ENCODE measurements at regions not wholly inside any gene's neighbourhood (a gene's known extent, or its start where the extent isn't known, plus 50 kb on each side); places are given as distances from the start of the nearest gene placed in this dataset.

DNA sequence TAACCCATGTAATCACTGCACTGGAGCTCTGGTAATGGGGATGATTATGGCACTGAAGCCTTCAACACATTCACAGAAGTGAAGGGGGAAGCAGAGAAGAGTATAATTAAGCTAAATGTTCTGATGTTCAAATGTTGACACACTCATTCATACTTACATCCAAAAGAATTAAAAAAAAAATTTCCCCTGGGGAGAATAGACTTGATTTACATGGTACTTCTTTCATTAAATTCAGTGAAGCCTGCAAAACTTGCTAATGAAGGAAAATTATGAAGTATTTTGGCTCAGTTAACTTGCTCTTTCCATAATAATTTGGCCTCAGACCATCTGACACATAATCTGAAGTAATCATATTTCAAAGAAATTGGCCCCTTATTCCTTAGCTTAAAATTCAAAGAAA is 428.8 kb downstream of the SH3GL2 start:
- no peak overlapping the region for H3K27ac Mint-ChIP-seq
- DNase-seq (ENCODE audit: low spot score), result no peak
- no peaks in the 10 kb centered on the region for H3K4me1 Mint-ChIP-seq
- no peak for TF ChIP-seq ARID4B (CRISPR knock-in tag; IDR thresholded peaks at IDR 0.05; ENCODE audit: borderline replicate concordance)
- no peak for TF ChIP-seq ZNF232 (CRISPR knock-in tag; IDR thresholded peaks at IDR 0.05)
- TF ChIP-seq SMAD3 (CRISPR knock-in tag; IDR thresholded peaks at IDR 0.05; ENCODE audit: borderline replicate concordance), result no peak
- TF ChIP-seq, protein P1, sequence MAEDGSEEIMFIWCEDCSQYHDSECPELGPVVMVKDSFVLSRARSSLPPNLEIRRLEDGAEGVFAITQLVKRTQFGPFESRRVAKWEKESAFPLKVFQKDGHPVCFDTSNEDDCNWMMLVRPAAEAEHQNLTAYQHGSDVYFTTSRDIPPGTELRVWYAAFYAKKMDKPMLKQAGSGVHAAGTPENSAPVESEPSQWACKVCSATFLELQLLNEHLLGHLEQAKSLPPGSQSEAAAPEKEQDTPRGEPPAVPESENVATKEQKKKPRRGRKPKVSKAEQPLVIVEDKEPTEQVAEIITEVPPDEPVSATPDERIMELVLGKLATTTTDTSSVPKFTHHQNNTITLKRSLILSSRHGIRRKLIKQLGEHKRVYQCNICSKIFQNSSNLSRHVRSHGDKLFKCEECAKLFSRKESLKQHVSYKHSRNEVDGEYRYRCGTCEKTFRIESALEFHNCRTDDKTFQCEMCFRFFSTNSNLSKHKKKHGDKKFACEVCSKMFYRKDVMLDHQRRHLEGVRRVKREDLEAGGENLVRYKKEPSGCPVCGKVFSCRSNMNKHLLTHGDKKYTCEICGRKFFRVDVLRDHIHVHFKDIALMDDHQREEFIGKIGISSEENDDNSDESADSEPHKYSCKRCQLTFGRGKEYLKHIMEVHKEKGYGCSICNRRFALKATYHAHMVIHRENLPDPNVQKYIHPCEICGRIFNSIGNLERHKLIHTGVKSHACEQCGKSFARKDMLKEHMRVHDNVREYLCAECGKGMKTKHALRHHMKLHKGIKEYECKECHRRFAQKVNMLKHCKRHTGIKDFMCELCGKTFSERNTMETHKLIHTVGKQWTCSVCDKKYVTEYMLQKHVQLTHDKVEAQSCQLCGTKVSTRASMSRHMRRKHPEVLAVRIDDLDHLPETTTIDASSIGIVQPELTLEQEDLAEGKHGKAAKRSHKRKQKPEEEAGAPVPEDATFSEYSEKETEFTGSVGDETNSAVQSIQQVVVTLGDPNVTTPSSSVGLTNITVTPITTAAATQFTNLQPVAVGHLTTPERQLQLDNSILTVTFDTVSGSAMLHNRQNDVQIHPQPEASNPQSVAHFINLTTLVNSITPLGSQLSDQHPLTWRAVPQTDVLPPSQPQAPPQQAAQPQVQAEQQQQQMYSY (CRISPR knock-in tag; IDR thresholded peaks at IDR 0.05), result no peak
- no peak for TF ChIP-seq SP1 (CRISPR knock-in tag; conservative IDR thresholded peaks at IDR 0.05)
- TF ChIP-seq, protein P2, sequence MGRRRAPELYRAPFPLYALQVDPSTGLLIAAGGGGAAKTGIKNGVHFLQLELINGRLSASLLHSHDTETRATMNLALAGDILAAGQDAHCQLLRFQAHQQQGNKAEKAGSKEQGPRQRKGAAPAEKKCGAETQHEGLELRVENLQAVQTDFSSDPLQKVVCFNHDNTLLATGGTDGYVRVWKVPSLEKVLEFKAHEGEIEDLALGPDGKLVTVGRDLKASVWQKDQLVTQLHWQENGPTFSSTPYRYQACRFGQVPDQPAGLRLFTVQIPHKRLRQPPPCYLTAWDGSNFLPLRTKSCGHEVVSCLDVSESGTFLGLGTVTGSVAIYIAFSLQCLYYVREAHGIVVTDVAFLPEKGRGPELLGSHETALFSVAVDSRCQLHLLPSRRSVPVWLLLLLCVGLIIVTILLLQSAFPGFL (CRISPR knock-in tag; IDR thresholded peaks at IDR 0.05; ENCODE audit: borderline replicate concordance), result no peak
- no peak for TF ChIP-seq GTF2I (CRISPR knock-in tag; conservative IDR thresholded peaks at IDR 0.05)
- TF ChIP-seq, protein P3, sequence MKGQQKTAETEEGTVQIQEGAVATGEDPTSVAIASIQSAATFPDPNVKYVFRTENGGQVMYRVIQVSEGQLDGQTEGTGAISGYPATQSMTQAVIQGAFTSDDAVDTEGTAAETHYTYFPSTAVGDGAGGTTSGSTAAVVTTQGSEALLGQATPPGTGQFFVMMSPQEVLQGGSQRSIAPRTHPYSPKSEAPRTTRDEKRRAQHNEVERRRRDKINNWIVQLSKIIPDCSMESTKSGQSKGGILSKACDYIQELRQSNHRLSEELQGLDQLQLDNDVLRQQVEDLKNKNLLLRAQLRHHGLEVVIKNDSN (CRISPR knock-in tag; IDR thresholded peaks at IDR 0.05), result no peak
- TF ChIP-seq NFE2L1 (CRISPR knock-in tag; IDR thresholded peaks at IDR 0.05), result no peak
- TF ChIP-seq CREB1 (CRISPR knock-in tag; IDR thresholded peaks at IDR 0.05), result no peak
- no peak for TF ChIP-seq ZNF263 (CRISPR knock-in tag; IDR thresholded peaks at IDR 0.05; ENCODE audit: low read depth)
- TF ChIP-seq FOXP1 (CRISPR knock-in tag; IDR thresholded peaks at IDR 0.05; ENCODE audit: borderline replicate concordance), result no peak
- no peak for TF ChIP-seq TEAD1 (CRISPR knock-in tag; IDR thresholded peaks at IDR 0.05)
- no peak for TF ChIP-seq HMGA2 (CRISPR knock-in tag; IDR thresholded peaks at IDR 0.05)
- TF ChIP-seq ZNF396 (CRISPR knock-in tag; IDR thresholded peaks at IDR 0.05; ENCODE audit: borderline replicate concordance), result no peak
- no peak for ATAC-seq
- H3K9me3 Mint-ChIP-seq, result 0 out of 2 replicates have a peak, but pooled peaks cover 3% of the 10 kb centered on the region
- no peaks in the 10 kb centered on the region for H3K36me3 Mint-ChIP-seq
- H3K4me3 Mint-ChIP-seq, result no peak overlapping the region
- ChIA-PET POLR2A (no interaction called here), CTCF (no interaction called here)
- no peaks in the 10 kb centered on the region for H3K27me3 Mint-ChIP-seq (ENCODE audit: low read depth)

- no peaks in the 10 kb centered on the region for H3K36me3 Mint-ChIP-seq
- H3K4me3 Mint-ChIP-seq, result no peak overlapping the region
- H3K9me3 Mint-ChIP-seq, result 0 out of 2 replicates have a peak, but pooled peaks cover 3% of the 10 kb centered on the region
- DNase-seq (ENCODE audit: low spot score) (no peak), ATAC-seq (no peak)
- POLR2A ChIA-PET, result no interaction called here
- no peaks in the 10 kb centered on the region for H3K27me3 Mint-ChIP-seq (ENCODE audit: low read depth)
- peaks cover 4% of the 10 kb centered on the region for H3K4me1 Mint-ChIP-seq
- CTCF ChIA-PET, result no interaction called here
- H3K27ac Mint-ChIP-seq, result no peak overlapping the region
- no peak for TF ChIP-seq ZNF263 (CRISPR knock-in tag; IDR thresholded peaks at IDR 0.05; ENCODE audit: low read depth)
- no peak for TF ChIP-seq JAZF1 (CRISPR knock-in tag; IDR thresholded peaks at IDR 0.05)
- no peak for TF ChIP-seq ELF4 (CRISPR knock-in tag; IDR thresholded peaks at IDR 0.05; ENCODE audit: low read depth)
- TF ChIP-seq TEAD1 (CRISPR knock-in tag; IDR thresholded peaks at IDR 0.05), result no peak
- no peak for TF ChIP-seq E2F4 (CRISPR knock-in tag; IDR thresholded peaks at IDR 0.05; ENCODE audit: borderline replicate concordance, low read depth)
- no peak for TF ChIP-seq OVOL2 (CRISPR knock-in tag; IDR thresholded peaks at IDR 0.05; ENCODE audit: borderline replicate concordance)
- TF ChIP-seq MLX (CRISPR knock-in tag; IDR thresholded peaks at IDR 0.05), result no peak
- no peak for TF ChIP-seq ZMAT4 (CRISPR knock-in tag; IDR thresholded peaks at IDR 0.05)
- TF ChIP-seq ZNF232 (CRISPR knock-in tag; IDR thresholded peaks at IDR 0.05), result no peak
- no peak for TF ChIP-seq ZNF423 (CRISPR knock-in tag; IDR thresholded peaks at IDR 0.05)
- no peak for TF ChIP-seq SOX15 (CRISPR knock-in tag; IDR thresholded peaks at IDR 0.05)
Measured at GRCh38 chr9:18009902-18010301, 431.0 kb downstream of the SH3GL2 start.

All from WTC11 (cell line).